HCT116 (cell line): ENCODE measurements at regions not wholly inside any gene's neighbourhood (a gene's known extent, or its start where the extent isn't known, plus 50 kb on each side); places are given as distances from the start of the nearest gene placed in this dataset.

Experiments used
- EZH2 ChIP-seq: fragments of 200-600 bp; sonication (generic); IDR thresholded peaks from 2 replicates; pipeline ENCODE4 v1.6.1; 2017; ENCODE audit warnings: antibody characterized with exemption, mixed run types
- EZH2phosphoT487 ChIP-seq: fragments of 200-600 bp; IDR thresholded peaks from 2 replicates; pipeline ENCODE4 v1.6.1; 2018; ENCODE audit warnings: antibody characterized with exemption, borderline replicate concordance
- POLR2A ChIP-seq: IDR thresholded peaks from 2 replicates; pipeline ENCODE4 v1.7.0; 2011; ENCODE audit warnings: borderline replicate concordance; ENCODE audit not compliant: insufficient read depth, insufficient read length; ENCODE audit errors: extremely low read depth
- POLR2AphosphoS5 ChIP-seq: IDR thresholded peaks from 2 replicates; pipeline ENCODE4 v1.6.1; 2011; ENCODE audit warnings: mild to moderate bottlenecking, low read depth, low read length, moderate library complexity
- SP1 ChIP-seq: IDR thresholded peaks from 2 replicates; pipeline ENCODE4 v1.6.1; 2012; ENCODE audit warnings: low read depth
- YY1 ChIP-seq: IDR thresholded peaks from 2 replicates; pipeline ENCODE4 v1.6.1; 2011; ENCODE audit warnings: low read length, low read depth, moderate library complexity, mild to moderate bottlenecking; ENCODE audit not compliant: insufficient replicate concordance; ENCODE audit errors: extremely low read depth
- ZNF274 ChIP-seq: fragments of 200-500 bp; sonication (Bioruptor generic); IDR thresholded peaks from 2 replicates; pipeline ENCODE4 v1.6.1; 2014; ENCODE audit warnings: mild to moderate bottlenecking, low read depth, low read length, inconsistent platforms
- TF ChIP-seq, protein P1 (sequence below), 3 experiments: fragments of 200-600 bp in 1 of 3; sonication (generic) in 1 of 3; IDR thresholded peaks in 2 of 3; conservative IDR thresholded peaks in 1 of 3; 2 replicates each; pipeline ENCODE4 v1.5.1; 2012 to 2017; ENCODE audit warnings: low read depth in 2 of 3, low read length in 2 of 3, antibody characterized with exemption in 1 of 3, borderline replicate concordance in 1 of 3, control low read depth in 1 of 3, mild to moderate bottlenecking in 1 of 3, mixed read lengths in 1 of 3, mixed run types in 1 of 3, moderate library complexity in 1 of 3; ENCODE audit not compliant: insufficient read depth in 1 of 3
- TF ChIP-seq, protein P2 (sequence below): IDR thresholded peaks from 2 replicates; pipeline ENCODE4 v1.6.1; 2012
- TF ChIP-seq, protein P3 (sequence below): IDR thresholded peaks from 2 replicates; pipeline ENCODE4 v1.6.1; 2011; ENCODE audit warnings: mild to moderate bottlenecking, low read length, moderate library complexity; ENCODE audit not compliant: insufficient replicate concordance; ENCODE audit errors: extremely low read depth
- TF ChIP-seq, protein P4 (sequence below): IDR thresholded peaks from 2 replicates; pipeline ENCODE4 v1.6.1; 2012; ENCODE audit warnings: low read depth

DNA sequence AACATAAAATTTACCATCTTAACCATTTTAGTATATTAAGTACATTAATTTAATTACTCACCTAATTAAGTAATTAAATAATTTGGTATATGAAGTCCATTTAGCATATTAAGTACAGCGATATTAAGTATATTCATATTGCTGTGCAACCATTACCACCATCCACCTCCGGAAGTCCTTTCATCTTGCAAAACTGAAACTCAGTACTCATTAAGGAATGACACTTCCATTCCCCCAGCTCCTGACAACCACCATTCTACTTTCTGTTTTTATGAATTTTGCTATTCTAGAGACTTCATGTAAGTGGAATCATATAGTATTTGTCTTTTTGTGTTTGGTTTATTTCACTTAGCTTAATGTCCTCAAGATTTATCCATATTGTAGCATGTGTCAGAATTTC, 61.1 kb upstream of the GTSF1L start:
- TF ChIP-seq ZNF274 (no peak), EZH2 (no peak), POLR2A (no peak), SP1 (no peak), YY1 (no peak), POLR2AphosphoS5 (no peak), EZH2phosphoT487 (no peak)
- TF ChIP-seq, protein P1, sequence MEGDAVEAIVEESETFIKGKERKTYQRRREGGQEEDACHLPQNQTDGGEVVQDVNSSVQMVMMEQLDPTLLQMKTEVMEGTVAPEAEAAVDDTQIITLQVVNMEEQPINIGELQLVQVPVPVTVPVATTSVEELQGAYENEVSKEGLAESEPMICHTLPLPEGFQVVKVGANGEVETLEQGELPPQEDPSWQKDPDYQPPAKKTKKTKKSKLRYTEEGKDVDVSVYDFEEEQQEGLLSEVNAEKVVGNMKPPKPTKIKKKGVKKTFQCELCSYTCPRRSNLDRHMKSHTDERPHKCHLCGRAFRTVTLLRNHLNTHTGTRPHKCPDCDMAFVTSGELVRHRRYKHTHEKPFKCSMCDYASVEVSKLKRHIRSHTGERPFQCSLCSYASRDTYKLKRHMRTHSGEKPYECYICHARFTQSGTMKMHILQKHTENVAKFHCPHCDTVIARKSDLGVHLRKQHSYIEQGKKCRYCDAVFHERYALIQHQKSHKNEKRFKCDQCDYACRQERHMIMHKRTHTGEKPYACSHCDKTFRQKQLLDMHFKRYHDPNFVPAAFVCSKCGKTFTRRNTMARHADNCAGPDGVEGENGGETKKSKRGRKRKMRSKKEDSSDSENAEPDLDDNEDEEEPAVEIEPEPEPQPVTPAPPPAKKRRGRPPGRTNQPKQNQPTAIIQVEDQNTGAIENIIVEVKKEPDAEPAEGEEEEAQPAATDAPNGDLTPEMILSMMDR (IDR thresholded peaks at IDR 0.05 in 2 of 3, conservative IDR thresholded peaks at IDR 0.05 in 1 of 3; ENCODE audit: borderline replicate concordance in 1 of 3, insufficient read depth in 1 of 3, low read depth in 2 of 3, low read length in 2 of 3): no peak
- TF ChIP-seq, protein P2, sequence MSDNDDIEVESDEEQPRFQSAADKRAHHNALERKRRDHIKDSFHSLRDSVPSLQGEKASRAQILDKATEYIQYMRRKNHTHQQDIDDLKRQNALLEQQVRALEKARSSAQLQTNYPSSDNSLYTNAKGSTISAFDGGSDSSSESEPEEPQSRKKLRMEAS: no peak
- TF ChIP-seq, protein P3, sequence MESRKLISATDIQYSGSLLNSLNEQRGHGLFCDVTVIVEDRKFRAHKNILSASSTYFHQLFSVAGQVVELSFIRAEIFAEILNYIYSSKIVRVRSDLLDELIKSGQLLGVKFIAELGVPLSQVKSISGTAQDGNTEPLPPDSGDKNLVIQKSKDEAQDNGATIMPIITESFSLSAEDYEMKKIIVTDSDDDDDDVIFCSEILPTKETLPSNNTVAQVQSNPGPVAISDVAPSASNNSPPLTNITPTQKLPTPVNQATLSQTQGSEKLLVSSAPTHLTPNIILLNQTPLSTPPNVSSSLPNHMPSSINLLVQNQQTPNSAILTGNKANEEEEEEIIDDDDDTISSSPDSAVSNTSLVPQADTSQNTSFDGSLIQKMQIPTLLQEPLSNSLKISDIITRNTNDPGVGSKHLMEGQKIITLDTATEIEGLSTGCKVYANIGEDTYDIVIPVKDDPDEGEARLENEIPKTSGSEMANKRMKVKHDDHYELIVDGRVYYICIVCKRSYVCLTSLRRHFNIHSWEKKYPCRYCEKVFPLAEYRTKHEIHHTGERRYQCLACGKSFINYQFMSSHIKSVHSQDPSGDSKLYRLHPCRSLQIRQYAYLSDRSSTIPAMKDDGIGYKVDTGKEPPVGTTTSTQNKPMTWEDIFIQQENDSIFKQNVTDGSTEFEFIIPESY: no peak
- TF ChIP-seq, protein P4, sequence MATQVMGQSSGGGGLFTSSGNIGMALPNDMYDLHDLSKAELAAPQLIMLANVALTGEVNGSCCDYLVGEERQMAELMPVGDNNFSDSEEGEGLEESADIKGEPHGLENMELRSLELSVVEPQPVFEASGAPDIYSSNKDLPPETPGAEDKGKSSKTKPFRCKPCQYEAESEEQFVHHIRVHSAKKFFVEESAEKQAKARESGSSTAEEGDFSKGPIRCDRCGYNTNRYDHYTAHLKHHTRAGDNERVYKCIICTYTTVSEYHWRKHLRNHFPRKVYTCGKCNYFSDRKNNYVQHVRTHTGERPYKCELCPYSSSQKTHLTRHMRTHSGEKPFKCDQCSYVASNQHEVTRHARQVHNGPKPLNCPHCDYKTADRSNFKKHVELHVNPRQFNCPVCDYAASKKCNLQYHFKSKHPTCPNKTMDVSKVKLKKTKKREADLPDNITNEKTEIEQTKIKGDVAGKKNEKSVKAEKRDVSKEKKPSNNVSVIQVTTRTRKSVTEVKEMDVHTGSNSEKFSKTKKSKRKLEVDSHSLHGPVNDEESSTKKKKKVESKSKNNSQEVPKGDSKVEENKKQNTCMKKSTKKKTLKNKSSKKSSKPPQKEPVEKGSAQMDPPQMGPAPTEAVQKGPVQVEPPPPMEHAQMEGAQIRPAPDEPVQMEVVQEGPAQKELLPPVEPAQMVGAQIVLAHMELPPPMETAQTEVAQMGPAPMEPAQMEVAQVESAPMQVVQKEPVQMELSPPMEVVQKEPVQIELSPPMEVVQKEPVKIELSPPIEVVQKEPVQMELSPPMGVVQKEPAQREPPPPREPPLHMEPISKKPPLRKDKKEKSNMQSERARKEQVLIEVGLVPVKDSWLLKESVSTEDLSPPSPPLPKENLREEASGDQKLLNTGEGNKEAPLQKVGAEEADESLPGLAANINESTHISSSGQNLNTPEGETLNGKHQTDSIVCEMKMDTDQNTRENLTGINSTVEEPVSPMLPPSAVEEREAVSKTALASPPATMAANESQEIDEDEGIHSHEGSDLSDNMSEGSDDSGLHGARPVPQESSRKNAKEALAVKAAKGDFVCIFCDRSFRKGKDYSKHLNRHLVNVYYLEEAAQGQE: no peak
